A673 (cell line): ENCODE measurements at regions not wholly inside any gene's neighbourhood (a gene's known extent, or its start where the extent isn't known, plus 50 kb on each side); places are given as distances from the start of the nearest gene placed in this dataset.

Experiments
- CTCF ChIP-seq: fragments of 300-800, 200-600 bp; sonication (generic); conservative IDR thresholded peaks from 2 replicates; pipeline ENCODE4 v1.5.1; 2017; ENCODE audit warnings: low read depth, mild to moderate bottlenecking, antibody characterized with exemption, low read length, moderate library complexity, mixed read lengths
- EZH2 ChIP-seq: fragments of 200-600 bp; sonication (generic); IDR thresholded peaks from 2 replicates; pipeline ENCODE4 v1.6.1; 2017; ENCODE audit warnings: borderline replicate concordance, low read depth, mild to moderate bottlenecking, mixed read lengths, antibody characterized with exemption, low read length; ENCODE audit not compliant: poor library complexity, severe bottlenecking

GRCh38 chr5:116371431-116371830 is 203.2 kb downstream of the SEMA6A start:
- TF ChIP-seq CTCF (no peak), EZH2 (no peak)
